GM12878 (cell line): ENCODE measurements at regions not wholly inside any gene's neighbourhood (a gene's known extent, or its start where the extent isn't known, plus 50 kb on each side); places are given as distances from the start of the nearest gene placed in this dataset.

Experiments
- ATAC-seq: fragments of 200-7000 bp; cut with Tn5 transposase; 3 replicates; pipeline ENCODE4 v1.9.1; 2020; ENCODE audit warnings: mild to moderate bottlenecking, moderate library complexity
- BruUV-seq: library from RNA; stranded (reverse); fragments of 400-500 nt; replicated peaks from 2 replicates; lab custom pipeline; 2021; lab: Mats Ljungman, UMichigan
- CTCF ChIA-PET: fragments of 300-600 bp; sonication (Branson Sonifier 250); formaldehyde crosslinking; extraction: SDS; loops from one replicate; lab custom pipeline; 2021; ENCODE audit warnings: inconsistent platforms; lab: Yijun Ruan, JAX
- POLR2A ChIA-PET: fragments of 350-600 bp; formaldehyde crosslinking; extraction: SDS; loops from one replicate; lab custom pipeline; 2021; ENCODE audit warnings: inconsistent platforms; lab: Charles Lee
- RAD21 ChIA-PET: fragments of 300-600 bp; sonication (Branson Sonifier 250); formaldehyde crosslinking; loops from one replicate; lab custom pipeline; 2023; ENCODE audit warnings: antibody characterized with exemption; ENCODE audit not compliant: unreplicated experiment; lab: Charles Lee
- SMC1A ChIA-PET: fragments of 300-600 bp; sonication (Branson Sonifier 250); formaldehyde crosslinking; loops from one replicate; lab custom pipeline; 2023; ENCODE audit not compliant: unreplicated experiment, uncharacterized antibody; lab: Charles Lee
- DNase-seq: peaks from one replicate; pipeline ENCODE4 v3.0.0-alpha.2; 2011; ENCODE audit warnings: low read depth, low spot score
- FAIRE-seq: peaks from 3 replicates; lab custom pipeline; 2011; peaks lifted over from hg19 to GRCh38; lab: Jason Lieb, UNC
- H2AFZ ChIP-seq: 2 replicates; pipeline ENCODE4 v1.6.0; 2011; ENCODE audit warnings: low read depth, low read length, control low read depth; ENCODE audit not compliant: control insufficient read depth
- H3K27ac ChIP-seq: 2 replicates; pipeline ENCODE4 v1.5.1; 2011; ENCODE audit warnings: control low read depth; ENCODE audit not compliant: control insufficient read depth, insufficient read depth
- H3K27me3 ChIP-seq, 2 experiments: replicated peaks in 1 of 2; 2 replicates each; pipeline versions ENCODE4 v1.6.0 to v1.6.1; 2011; ENCODE audit warnings: low read length in 1 of 2; ENCODE audit not compliant: control insufficient read depth in 2 of 2, insufficient read depth in 2 of 2
- H3K36me3 ChIP-seq, 2 experiments: 2 replicates each; pipeline ENCODE4 v1.5.1; 2011; ENCODE audit warnings: low read length in 1 of 2; ENCODE audit not compliant: control insufficient read depth in 2 of 2, insufficient read depth in 2 of 2
- H3K4me1 ChIP-seq: 2 replicates; pipeline ENCODE4 v1.6.1; 2011; ENCODE audit warnings: mild to moderate bottlenecking, low read length, moderate library complexity, mixed read lengths; ENCODE audit not compliant: control insufficient read depth, insufficient read depth
- H3K4me2 ChIP-seq: 2 replicates; pipeline ENCODE4 v1.6.0; 2011; ENCODE audit warnings: control low read depth; ENCODE audit not compliant: control insufficient read depth, insufficient read depth
- H3K4me3 ChIP-seq: fragments of 200-600 bp; sonication (generic); 2 replicates; pipeline ENCODE4 v1.5.1; 2016
- H3K79me2 ChIP-seq: 2 replicates; pipeline ENCODE4 v1.6.0; 2011; ENCODE audit warnings: low read length; ENCODE audit not compliant: control insufficient read depth, insufficient read depth
- H3K9ac ChIP-seq: 2 replicates; pipeline ENCODE4 v1.8.0; 2011; ENCODE audit warnings: low read length, control low read depth, mixed read lengths; ENCODE audit not compliant: control insufficient read depth, insufficient read depth
- H3K9me3 ChIP-seq: replicated peaks from 3 replicates; pipeline ENCODE4 v1.5.1; 2011; ENCODE audit warnings: mild to moderate bottlenecking, low read length; ENCODE audit not compliant: control insufficient read depth, insufficient read depth
- H4K20me1 ChIP-seq: 2 replicates; pipeline ENCODE4 v1.6.0; 2011; ENCODE audit not compliant: control insufficient read depth, insufficient read depth
- ATF7 ChIP-seq: fragments of 450-650 bp; IDR thresholded peaks from 2 replicates; pipeline ENCODE4 v1.6.1; 2016; ENCODE audit warnings: low read depth, mild to moderate bottlenecking
- CHD4 ChIP-seq: fragments of 200-600 bp; sonication (generic); IDR thresholded peaks from 2 replicates; pipeline ENCODE4 v1.6.1; 2016; ENCODE audit warnings: mild to moderate bottlenecking
- CREB1 ChIP-seq: IDR thresholded peaks from 2 replicates; pipeline ENCODE4 v1.6.1; 2012; ENCODE audit warnings: low read depth, mild to moderate bottlenecking, inconsistent platforms
- HSF1 ChIP-seq: fragments of 150-350 bp; IDR thresholded peaks from 2 replicates; pipeline ENCODE4 v1.6.1; 2014; ENCODE audit warnings: mild to moderate bottlenecking, low read depth, low read length
- NFIC ChIP-seq: IDR thresholded peaks from 2 replicates; pipeline ENCODE4 v1.6.1; 2012; ENCODE audit warnings: low read depth, mild to moderate bottlenecking, inconsistent platforms, low read length, moderate library complexity
- SIN3A ChIP-seq: IDR thresholded peaks from 2 replicates; pipeline ENCODE4 v1.6.1; 2012; ENCODE audit warnings: low read depth, low read length, improper control_type of control experiment
- SREBF2 ChIP-seq: IDR thresholded peaks from 2 replicates; pipeline ENCODE4 v1.6.1; 2012; ENCODE audit warnings: mild to moderate bottlenecking, low read length
- ZBTB33 ChIP-seq: fragments of 450-650 bp; IDR thresholded peaks from 2 replicates; pipeline ENCODE4 v1.6.1; 2017; ENCODE audit warnings: mild to moderate bottlenecking
- ZBTB40 ChIP-seq: fragments of 450-650 bp; IDR thresholded peaks from 2 replicates; pipeline ENCODE4 v1.6.1; 2016; ENCODE audit warnings: mild to moderate bottlenecking, moderate library complexity, borderline replicate concordance
- WGBS: methylation state at CpG from one replicate; pipeline ENCODE4 v1.1.6; 2016; ENCODE audit warnings: low lambda C conversion rate; ENCODE audit not compliant: insufficient replicate concordance, insufficient coverage; ENCODE audit errors: missing lambda C conversion rate; 5-methylcytosine and 5-hydroxymethylcytosine counted together
- in situ Hi-C: fragments of 300-500 bp; cut with MboI; formaldehyde crosslinking; loops from 9 replicates; pipeline ENCODE4 v1.14.3; 2018; ENCODE audit warnings: mixed read lengths
- intact Hi-C: fragments of 100-400 bp; cut with micrococcal nuclease; formaldehyde crosslinking; loops from one replicate; pipeline ENCODE4 v1.14.2; 2022; ENCODE audit not compliant: unreplicated experiment

- no peak for TF ChIP-seq HSF1
- TF ChIP-seq, all 136 proteins: peak for 0
Observed at GRCh38 chr2:176518823-176519222, 249.6 kb downstream of the MTX2 start (continued).

- H3K36me3 ChIP-seq: no peaks in the 10 kb centered on the region
- BruUV-seq: no TSS peak
- H3K4me1 ChIP-seq: no peaks in the 10 kb centered on the region
- RAD21 ChIA-PET: no interaction called here
- H3K27ac ChIP-seq: no peak overlapping the region
- no peaks in the 10 kb centered on the region for H4K20me1 ChIP-seq
- no peak overlapping the region for H2AFZ ChIP-seq
- POLR2A ChIA-PET: no interaction called here
- in situ Hi-C loops: no loop called here
- H3K4me2 ChIP-seq: no peak overlapping the region
- H3K9ac ChIP-seq: no peak overlapping the region
- no peaks in the 10 kb centered on the region for H3K79me2 ChIP-seq
- intact Hi-C loops: no loop called here
- SMC1A ChIA-PET: no interaction called here
- WGBS: 22% methylated on average over 3 of the region's 3 CpGs
- no peak overlapping the region for H3K4me3 ChIP-seq
- no peaks in the 10 kb centered on the region for H3K9me3 ChIP-seq
- FAIRE-seq (no peak), ATAC-seq (no peak), DNase-seq (no peak)
- CTCF ChIA-PET: interaction anchor here (0.7 to 1.0 kb wide), 2 partner anchors 8 to 67 kb away, joined by 3 read pairs; no protein-coding TSS in a partner anchor
- H3K27me3 ChIP-seq: no peaks in the 10 kb centered on the region; a peak in 1 of 4 replicates
- TF ChIP-seq ZBTB40 (no peak), ATF7 (peak; percentile 23; the same call in 1 of the 2 replicates), ZBTB33 (no peak), NFIC (no peak), CHD4 (no peak), SIN3A (no peak), SREBF2 (no peak), CREB1 (no peak)
Observed at GRCh38 chr2:176521878-176522670, 252.8 kb downstream of the MTX2 start.
